K562 (cell line): ENCODE measurements at regions not wholly inside any gene's neighbourhood (a gene's known extent, or its start where the extent isn't known, plus 50 kb on each side); places are given as distances from the start of the nearest gene placed in this dataset.

Source experiments
- ATAC-seq: fragments of 200-7000 bp; cut with Tn5 transposase; 3 replicates; pipeline ENCODE4 v1.9.1; 2020; ENCODE audit warnings: moderate library complexity
- BruUV-seq: library from RNA; stranded (reverse); fragments of 400-500 nt; replicated peaks from 2 replicates; lab custom pipeline; 2021; lab: Mats Ljungman, UMichigan
- CTCF ChIA-PET: fragments of 300-600 bp; formaldehyde crosslinking; extraction: SDS; loops from one replicate; lab custom pipeline; 2021; ENCODE audit warnings: low intra/inter-chr PET ratio; lab: Yijun Ruan, JAX
- POLR2A ChIA-PET: fragments of 300-600, 350-650 bp; sonication (Branson Sonifier 250); formaldehyde crosslinking; extraction: SDS; loops from one replicate; lab custom pipeline; 2021; ENCODE audit warnings: antibody characterized with exemption, inconsistent platforms; lab: Yijun Ruan, JAX
- DNase-seq, 4 experiments: peaks; one replicate each; pipeline versions ENCODE4 v3.0.0 to v3.0.0-alpha.2; 2011 to 2018; ENCODE audit warnings: low spot score in 3 of 4, mixed read lengths in 3 of 4; ENCODE audit errors: extremely low read depth in 1 of 4
- FAIRE-seq: peaks from 2 replicates; lab custom pipeline; 2011; peaks lifted over from hg19 to GRCh38; lab: Jason Lieb, UNC
- H2AFZ ChIP-seq: 2 replicates; pipeline ENCODE4 v1.6.0; 2011; ENCODE audit warnings: low read depth, low read length, control low read depth, inconsistent platforms
- H3K27ac ChIP-seq: fragments of 200-600 bp; 3 replicates; pipeline ENCODE4 v1.8.0; 2011; ENCODE audit warnings: low read depth, mild to moderate bottlenecking, control low read depth, inconsistent platforms, low read length, moderate library complexity, mixed read lengths; ENCODE audit errors: extremely low read depth
- H3K27me3 ChIP-seq, 2 experiments: fragments of 300-600 bp in 1 of 2; 2 replicates in 1 of 2; 3 replicates in 1 of 2; pipeline versions ENCODE4 v1.6.0 to v1.8.0; 2011; ENCODE audit warnings: inconsistent platforms in 2 of 2, low read length in 2 of 2, mild to moderate bottlenecking in 1 of 2, mixed read lengths in 1 of 2, moderate library complexity in 1 of 2; ENCODE audit not compliant: control insufficient read depth in 2 of 2, insufficient read depth in 2 of 2
- H3K36me3 ChIP-seq: fragments of 300-600 bp; 3 replicates; pipeline ENCODE4 v1.8.0; 2011; ENCODE audit warnings: mild to moderate bottlenecking, low read length, inconsistent platforms; ENCODE audit not compliant: control insufficient read depth, insufficient read depth
- H3K4me1 ChIP-seq, 2 experiments: fragments of 200-600 bp in 1 of 2; replicated peaks in 1 of 2; 2 replicates in 1 of 2; 3 replicates in 1 of 2; pipeline versions ENCODE4 v1.5.1 to v1.8.0; 2011; ENCODE audit warnings: inconsistent platforms in 2 of 2, low read length in 2 of 2, mild to moderate bottlenecking in 1 of 2, mixed read lengths in 1 of 2, moderate library complexity in 1 of 2; ENCODE audit not compliant: control insufficient read depth in 2 of 2, insufficient read depth in 2 of 2
- H3K4me2 ChIP-seq: 2 replicates; pipeline ENCODE4 v1.6.1; 2011; ENCODE audit warnings: low read length, control low read depth, inconsistent platforms, mixed read lengths; ENCODE audit not compliant: insufficient read depth
- H3K4me3 ChIP-seq: fragments of 200-600 bp; sonication (generic), shearing (Covaris generic); 2 replicates; pipeline ENCODE4 v1.5.1; 2016; ENCODE audit warnings: control low read depth, inconsistent platforms
- H3K79me2 ChIP-seq: fragments of 200-600 bp; 3 replicates; pipeline ENCODE4 v1.8.0; 2011; ENCODE audit warnings: low read length, inconsistent platforms; ENCODE audit not compliant: control insufficient read depth, insufficient read depth
- H3K9ac ChIP-seq, 2 experiments: 2 replicates each; pipeline versions ENCODE4 v1.6.0 to v1.6.1; 2011; ENCODE audit warnings: low read depth in 2 of 2, low read length in 2 of 2, control low read depth in 1 of 2, inconsistent platforms in 1 of 2, mild to moderate bottlenecking in 1 of 2, mixed read lengths in 1 of 2; ENCODE audit not compliant: insufficient read depth in 1 of 2
- H3K9me1 ChIP-seq: one replicate; pipeline ENCODE4 v1.6.0; 2011; ENCODE audit warnings: inconsistent platforms, mild to moderate bottlenecking, low read length, moderate library complexity; ENCODE audit not compliant: control insufficient read depth, insufficient read depth
- H3K9me3 ChIP-seq: replicated peaks from 2 replicates; pipeline ENCODE4 v1.5.1; 2011; ENCODE audit warnings: low read depth, low read length, inconsistent platforms; ENCODE audit not compliant: control insufficient read depth, insufficient read depth
- H4K20me1 ChIP-seq: replicated peaks from 2 replicates; pipeline ENCODE4 v1.6.1; 2011; ENCODE audit warnings: low read length, inconsistent platforms, mixed read lengths; ENCODE audit not compliant: control insufficient read depth, insufficient read depth
- CXXC5 ChIP-seq: fragments of 250-450 bp; sonication (Bioruptor Pico); IDR thresholded peaks from 2 replicates; pipeline ENCODE4 v1.8.0; 2022; ENCODE audit warnings: inconsistent platforms, mild to moderate bottlenecking, moderate library complexity
- HDAC3 ChIP-seq: fragments of 450-650 bp; IDR thresholded peaks from 2 replicates; pipeline ENCODE4 v1.6.1; 2018; ENCODE audit warnings: borderline replicate concordance, mild to moderate bottlenecking, moderate library complexity; ENCODE audit not compliant: partially characterized antibody
- HOXB6 ChIP-seq: fragments of 250-450 bp; sonication (Bioruptor Pico); IDR thresholded peaks from 2 replicates; pipeline ENCODE4 v1.5.1; 2022; ENCODE audit warnings: mild to moderate bottlenecking, borderline replicate concordance
- KLF1 ChIP-seq: fragments of 450-650 bp; IDR thresholded peaks from 2 replicates; pipeline ENCODE4 v1.6.1; 2016; ENCODE audit warnings: missing genetic modification characterization, missing compliant biosample characterization
- NELFE ChIP-seq: IDR thresholded peaks from 2 replicates; pipeline ENCODE4 v1.6.1; 2011; ENCODE audit warnings: mild to moderate bottlenecking; ENCODE audit not compliant: insufficient read depth, insufficient read length
- PHF21A ChIP-seq: fragments of 450-650 bp; IDR thresholded peaks from 2 replicates; pipeline ENCODE4 v1.6.1; 2017; ENCODE audit warnings: low read depth, borderline replicate concordance
- POLR2A ChIP-seq: fragments of 450-650 bp; conservative IDR thresholded peaks from 2 replicates; pipeline ENCODE4 v1.6.1; 2016
- SAFB ChIP-seq: fragments of 200-400 bp; formaldehyde crosslinking; IDR thresholded peaks from 2 replicates; pipeline ENCODE4 v1.6.1; 2017; ENCODE audit warnings: low read depth, low read length, borderline replicate concordance
- SNRNP70 ChIP-seq: fragments of 200-400 bp; formaldehyde crosslinking; optimal IDR thresholded peaks from 2 replicates; pipeline ENCODE3; 2017; ENCODE audit warnings: low read depth, low read length
- TCF7L2 ChIP-seq: fragments of 150-350 bp; IDR thresholded peaks from 2 replicates; pipeline ENCODE4 v1.6.1; 2016; ENCODE audit warnings: low read depth, mild to moderate bottlenecking, low read length, moderate library complexity
- THRAP3 ChIP-seq: fragments of 450-650 bp; IDR thresholded peaks from 2 replicates; pipeline ENCODE4 v1.6.1; 2016; ENCODE audit warnings: mild to moderate bottlenecking, inconsistent platforms, borderline replicate concordance
- ZNF277 ChIP-seq: fragments of 250-450 bp; sonication (Bioruptor Pico); IDR thresholded peaks from 2 replicates; pipeline ENCODE4 v1.8.0; 2022; ENCODE audit warnings: inconsistent platforms, mild to moderate bottlenecking, moderate library complexity, borderline replicate concordance
- WGBS: fragments of 100-300 bp; shearing (Covaris generic); methylation state at CpG from one replicate; pipeline ENCODE4 v1.1.6; 2016; ENCODE audit warnings: low coverage, mixed read lengths; ENCODE audit not compliant: insufficient coverage; ENCODE audit errors: missing lambda C conversion rate; 5-methylcytosine and 5-hydroxymethylcytosine counted together
- in situ Hi-C: fragments of 300-500 bp; cut with MboI; formaldehyde crosslinking; loops from 4 replicates; pipeline ENCODE4 v1.15.0; 2018; ENCODE audit warnings: inconsistent platforms, mixed read lengths
- intact Hi-C: fragments of 100-400 bp; cut with micrococcal nuclease; formaldehyde crosslinking; loops from 2 replicates; pipeline ENCODE4 v1.14.2; 2022
- TF ChIP-seq, protein P1 (sequence below), 2 experiments: fragments of 250-450 bp in 1 of 2; fragments of 450-650 bp in 1 of 2; sonication (Bioruptor Pico) in 1 of 2; IDR thresholded peaks; 2 replicates each; pipeline versions ENCODE4 v1.6.1 to v1.8.0; 2016 to 2021; ENCODE audit warnings: mild to moderate bottlenecking in 2 of 2, moderate library complexity in 2 of 2, missing compliant biosample characterization in 1 of 2, missing genetic modification characterization in 1 of 2

- no peak for TF ChIP-seq ZNF277
- TF ChIP-seq THRAP3: no peak
- TF ChIP-seq NELFE: no peak
- no peak for TF ChIP-seq HOXB6 (CRISPR knock-in tag)
- no peak for TF ChIP-seq CXXC5 (CRISPR knock-in tag)
These were observed 1106.8 kb upstream of the LRRTM3 start (continued) for GRCh38 chr10:65818990-65819389.

- ATAC-seq (no peak), DNase-seq (no peak), FAIRE-seq (no peak)
- TF ChIP-seq POLR2A (no peak), TCF7L2 (no peak), SNRNP70 (no peak), SAFB (no peak), KLF1 (tag) (no peak), HDAC3 (no peak), PHF21A (no peak)
- TF ChIP-seq, protein P1, sequence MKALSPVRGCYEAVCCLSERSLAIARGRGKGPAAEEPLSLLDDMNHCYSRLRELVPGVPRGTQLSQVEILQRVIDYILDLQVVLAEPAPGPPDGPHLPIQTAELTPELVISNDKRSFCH (CRISPR knock-in tag; IDR thresholded peaks at IDR 0.05): no peak
- TF ChIP-seq, protein P1 (tag; IDR thresholded peaks at IDR 0.05): no peak
- Histone ChIP-seq H3K27me3 (no peaks in the 10 kb centered on the region), H3K27ac (no peak overlapping the region), H3K36me3 (no peaks in the 10 kb centered on the region), H3K79me2 (no peaks in the 10 kb centered on the region), H3K9me3 (no peaks in the 10 kb centered on the region), H3K4me3 (no peak overlapping the region), H3K4me2 (no peak overlapping the region), H4K20me1 (no peaks in the 10 kb centered on the region), H3K9ac (no peak overlapping the region), H3K9me1 (no peaks in the 10 kb centered on the region), H3K4me1 (no peaks in the 10 kb centered on the region), H2AFZ (no peak overlapping the region)
- POLR2A ChIA-PET: no interaction called here
- 0% methylated on average over 1 of the region's 1 CpG for WGBS
- in situ Hi-C loops (no loop called here), intact Hi-C loops (no loop called here)
- no TSS peak for BruUV-seq
- CTCF ChIA-PET: no interaction called here
These were observed 1098.5 kb upstream of the LRRTM3 start for GRCh38 chr10:65827359-65827758.
